GM18507 (cell line): ENCODE measurements at regions not wholly inside any gene's neighbourhood (a gene's known extent, or its start where the extent isn't known, plus 50 kb on each side); places are given as distances from the start of the nearest gene placed in this dataset.

Experiments
- DNase-seq: peaks from one replicate; pipeline ENCODE4 v3.0.0; 2011; ENCODE audit warnings: low read depth; ENCODE audit not compliant: insufficient read length; ENCODE audit errors: extremely low spot score
- FAIRE-seq: peaks from 2 replicates; lab custom pipeline; 2011; peaks lifted over from hg19 to GRCh38; lab: Jason Lieb, UNC

DNA sequence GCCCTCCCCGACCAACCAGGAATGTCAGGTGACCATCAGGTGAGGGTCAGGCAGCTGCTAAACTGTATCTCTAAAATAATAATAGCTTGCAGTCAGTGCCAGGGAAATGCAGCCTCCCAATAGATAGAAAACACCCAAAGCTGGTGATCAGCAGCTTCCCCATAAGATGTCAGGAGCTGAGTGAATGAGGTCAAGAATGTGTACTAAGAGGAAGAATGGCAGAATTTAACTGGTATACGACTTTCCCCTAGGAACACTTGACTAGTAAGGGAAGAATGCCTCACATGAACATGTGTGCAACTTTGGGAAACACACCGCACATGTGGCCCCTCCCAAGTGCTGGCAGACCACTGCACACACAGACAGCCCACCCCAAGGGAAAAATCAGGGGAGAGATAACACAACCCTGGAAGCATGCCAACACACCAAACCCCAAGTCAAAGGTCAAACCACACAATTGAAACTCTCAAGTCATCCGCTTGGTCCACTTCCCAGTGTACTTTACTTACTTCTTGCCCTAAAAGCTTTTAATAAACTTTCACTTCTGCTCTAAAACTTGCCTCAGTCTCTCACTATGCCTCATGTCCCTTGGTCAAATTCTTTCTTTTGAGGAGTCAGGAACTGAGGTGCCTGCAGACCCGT lies 806.5 kb downstream of the OTOL1 start:
- FAIRE-seq (no peak), DNase-seq (no peak)

DNA sequence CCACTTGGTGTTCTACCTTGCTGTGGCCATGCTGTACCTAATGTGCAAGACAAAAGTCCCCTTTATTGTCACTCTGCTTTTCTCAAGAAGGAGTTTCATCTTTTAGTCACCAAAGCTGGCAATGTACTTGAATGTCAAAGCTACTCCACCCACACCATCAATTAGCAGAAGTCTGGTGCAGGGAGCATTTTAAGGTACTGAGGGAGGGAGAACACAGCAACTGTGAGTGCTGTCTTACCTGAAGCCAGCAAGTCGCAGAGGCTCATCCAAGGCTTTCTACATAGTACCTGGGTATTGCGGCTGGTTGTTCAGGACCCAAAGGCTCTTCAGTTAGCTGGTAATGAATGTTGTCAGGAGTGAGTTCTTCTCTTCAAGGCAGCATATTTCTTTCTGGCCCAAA lies 820.4 kb downstream of the OTOL1 start:
- no peak for DNase-seq
- FAIRE-seq = no peak

GRCh38 chr3:162328649-162329048 lies 832.0 kb downstream of the OTOL1 start:
- DNase-seq (no peak), FAIRE-seq (no peak)

DNA sequence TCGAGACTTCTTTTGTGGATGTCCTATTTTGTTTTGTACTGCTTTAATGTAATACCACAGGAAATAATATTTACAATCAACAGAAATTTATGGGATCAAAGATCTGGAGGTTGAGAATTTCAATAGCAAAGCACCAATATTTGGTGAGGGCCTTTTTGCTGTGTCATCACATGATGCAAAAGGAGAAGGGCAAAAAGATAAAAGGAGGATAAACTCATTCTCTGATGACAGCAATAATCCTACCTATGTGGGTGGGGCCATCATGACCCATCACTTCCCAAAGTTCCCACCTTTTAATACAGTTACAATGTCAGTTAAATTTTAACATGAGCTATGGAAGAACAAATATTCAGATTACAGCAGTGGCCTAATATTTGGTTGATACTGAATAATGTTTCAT lies 832.9 kb downstream of the OTOL1 start:
- DNase-seq (no peak), FAIRE-seq (no peak)

DNA sequence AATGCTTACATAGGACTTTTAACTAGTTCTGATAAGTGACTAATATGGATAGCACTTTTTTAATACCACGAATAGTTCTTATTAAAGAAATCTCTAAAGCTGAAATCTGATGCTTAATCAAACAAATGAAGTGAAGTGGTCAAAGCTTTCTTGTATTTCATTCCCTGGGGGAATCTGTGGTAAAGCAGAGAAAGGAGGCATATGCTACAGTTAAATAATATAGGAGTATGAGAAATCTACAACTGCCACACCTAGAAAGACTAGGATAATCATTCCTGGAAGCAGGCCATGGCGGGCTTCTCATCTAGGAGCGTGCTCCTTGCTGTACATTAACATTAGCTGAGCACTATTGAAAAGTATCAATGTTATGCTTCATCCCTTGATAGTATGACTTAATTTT lies 835.7 kb downstream of the OTOL1 start:
- no peak for FAIRE-seq
- DNase-seq = no peak

DNA sequence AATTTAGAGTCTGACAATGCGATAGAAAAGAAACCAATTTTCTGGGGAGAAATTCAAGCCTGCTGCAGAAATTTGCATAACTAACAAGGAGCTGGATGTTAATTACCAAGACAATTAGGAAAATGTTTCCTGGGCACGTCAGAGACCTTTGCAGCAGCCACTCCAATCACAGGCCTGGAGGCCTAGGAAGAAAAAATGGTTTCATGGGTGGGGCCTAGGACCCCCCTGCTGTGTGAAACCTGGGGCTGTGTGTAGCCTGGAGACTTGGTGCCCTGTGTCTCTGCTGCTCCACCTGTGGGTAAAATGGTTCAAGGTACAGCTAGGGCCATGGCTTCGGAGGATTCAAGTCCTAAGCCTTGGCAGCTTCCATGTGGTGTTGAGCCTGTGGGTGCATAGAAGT lies 837.9 kb downstream of the OTOL1 start:
- no peak for DNase-seq
- no peak for FAIRE-seq

GRCh38 chr3:162337630-162338029 lies 841.0 kb downstream of the OTOL1 start:
- no peak for FAIRE-seq
- DNase-seq = no peak

DNA sequence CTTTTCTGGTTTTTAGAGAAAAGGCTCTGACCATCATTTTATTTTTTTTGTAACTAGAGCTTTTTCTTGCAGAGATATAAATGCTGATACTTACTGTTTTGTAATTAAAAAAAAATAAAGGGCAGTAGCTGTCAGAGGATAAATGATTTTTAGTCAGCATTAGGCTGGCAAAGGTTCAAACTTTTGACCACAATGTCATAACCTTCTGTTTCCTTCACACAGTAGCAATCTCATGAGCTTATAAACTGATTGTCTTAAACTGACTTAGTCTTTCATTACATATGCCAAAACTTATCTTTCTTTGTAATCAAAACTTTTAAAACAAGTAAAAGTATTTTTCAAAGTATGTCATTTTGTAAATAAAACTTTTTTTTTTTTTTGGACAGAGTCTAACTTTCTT lies 841.9 kb downstream of the OTOL1 start:
- DNase-seq (no peak), FAIRE-seq (no peak)

GRCh38 chr3:162348912-162349311 lies 852.3 kb downstream of the OTOL1 start:
- no peak for FAIRE-seq
- DNase-seq = no peak

- no peak for DNase-seq
- no peak for FAIRE-seq
Observed at GRCh38 chr3:162353414-162353813, 856.8 kb downstream of the OTOL1 start.

DNA sequence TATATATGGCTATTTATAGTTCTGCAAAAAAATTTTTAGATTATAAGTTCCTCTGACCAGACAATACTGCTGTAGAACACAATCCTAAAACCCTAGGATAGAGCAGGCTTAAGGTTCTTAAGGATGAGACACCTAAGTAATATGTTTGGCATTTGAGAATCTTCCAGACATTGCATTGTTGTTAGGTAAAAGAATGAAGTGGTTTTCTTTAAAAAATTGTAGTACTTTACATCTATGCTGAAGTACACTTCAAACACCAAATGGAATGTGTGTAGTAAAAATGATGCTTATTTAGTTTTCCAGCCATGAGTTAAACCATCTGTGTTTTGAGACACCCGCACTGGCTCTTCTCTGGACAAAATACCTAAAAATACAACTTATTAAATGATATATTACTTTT lies 857.7 kb downstream of the OTOL1 start:
- FAIRE-seq (no peak), DNase-seq (no peak)

DNA sequence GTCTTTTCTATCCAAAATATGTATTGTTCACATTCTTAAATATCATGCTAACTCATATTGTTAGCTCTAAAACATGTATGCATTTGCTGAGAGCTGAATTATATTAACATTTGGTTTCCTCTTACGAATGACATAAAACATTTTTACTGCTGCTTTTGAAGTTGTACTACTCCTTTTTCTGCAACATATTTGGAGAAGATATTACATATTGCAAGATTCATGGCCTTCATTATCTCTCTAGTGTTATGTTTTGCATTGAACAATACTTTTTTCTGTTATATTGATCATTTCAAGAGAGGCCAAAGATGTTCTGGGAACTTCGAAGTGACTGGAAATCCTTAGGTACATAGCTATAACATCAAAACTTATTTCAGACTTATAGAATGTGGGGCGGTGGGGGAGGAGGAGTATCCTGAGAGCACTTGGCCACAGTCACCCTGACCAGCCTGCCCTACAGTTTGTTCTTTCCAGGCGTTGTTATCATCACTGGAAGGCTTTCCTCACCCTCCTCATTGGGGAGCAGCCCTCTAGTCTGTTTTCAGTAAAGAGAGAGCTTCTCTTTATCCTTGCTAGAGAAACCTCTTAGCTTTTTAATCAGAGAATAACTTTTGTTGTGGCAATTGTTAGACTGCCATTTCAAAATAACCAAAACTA lies 868.6 kb downstream of the OTOL1 start:
- no peak for FAIRE-seq
- DNase-seq = no peak

DNA sequence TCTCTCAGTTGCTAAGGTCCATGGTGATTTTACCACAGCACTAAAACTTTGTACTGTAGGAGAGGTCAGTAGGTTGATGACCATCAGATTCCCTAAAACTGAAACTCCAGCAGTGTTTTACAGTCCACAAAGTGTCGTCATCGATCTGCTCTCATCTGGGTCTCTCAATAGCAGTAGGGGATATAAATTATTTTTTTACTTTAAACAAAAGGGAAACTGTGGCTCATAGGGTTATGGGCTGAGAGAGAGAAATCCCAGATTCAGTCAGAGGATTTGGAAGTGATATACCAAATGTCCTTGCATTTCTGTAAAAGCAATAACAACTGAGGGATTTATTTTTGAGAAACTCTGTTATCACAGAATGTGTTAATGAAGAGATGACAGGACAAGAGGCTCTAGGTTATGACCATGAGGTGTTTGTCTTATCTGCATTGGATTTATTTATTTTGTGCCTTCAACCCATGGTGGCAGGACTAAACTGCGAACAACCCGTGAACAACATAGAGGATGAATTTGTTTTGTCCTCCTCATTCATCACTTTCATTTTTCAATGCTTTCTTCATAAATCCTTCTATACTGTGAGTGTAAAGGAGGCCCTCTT lies 869.7 kb downstream of the OTOL1 start:
- DNase-seq (no peak), FAIRE-seq (no peak)

DNA sequence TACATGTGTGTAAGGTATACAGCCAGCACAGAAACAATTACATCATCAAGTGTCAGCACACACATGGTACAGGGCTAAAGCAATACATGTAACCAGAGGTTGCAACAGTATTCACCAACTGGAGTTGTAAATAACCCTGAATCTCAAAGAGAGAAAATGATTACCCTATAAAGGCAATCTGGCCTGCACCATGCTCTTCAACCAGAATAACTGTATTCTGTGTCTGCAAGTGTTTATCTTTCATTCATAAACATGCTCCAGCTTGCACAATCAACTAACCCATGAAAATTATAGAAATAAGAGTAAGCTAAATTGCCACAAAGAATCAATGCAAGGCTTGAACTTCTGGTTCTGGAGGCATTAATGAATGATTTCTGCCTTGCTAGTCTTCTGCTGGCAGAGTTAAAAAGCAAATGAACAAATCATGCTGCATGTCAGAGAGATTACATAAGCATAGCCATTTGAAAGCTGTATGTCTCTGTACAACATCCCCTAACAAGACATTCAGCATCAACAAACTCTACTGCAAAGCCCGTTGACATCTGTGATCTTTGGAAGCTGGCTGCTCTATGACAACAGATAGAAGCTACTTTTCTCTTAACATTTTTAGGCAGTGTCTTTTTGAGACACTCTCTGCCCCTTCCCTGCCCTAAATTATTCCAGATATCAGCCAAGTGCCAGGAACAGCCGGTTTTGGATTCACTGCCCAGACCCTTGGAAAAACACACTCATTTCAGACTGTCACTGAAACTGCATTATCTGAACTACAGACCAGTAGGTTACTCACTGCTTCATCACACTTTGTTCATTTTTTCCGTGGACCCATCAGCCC lies 871.0 kb downstream of the OTOL1 start:
- FAIRE-seq (no peak), DNase-seq (no peak)

DNA sequence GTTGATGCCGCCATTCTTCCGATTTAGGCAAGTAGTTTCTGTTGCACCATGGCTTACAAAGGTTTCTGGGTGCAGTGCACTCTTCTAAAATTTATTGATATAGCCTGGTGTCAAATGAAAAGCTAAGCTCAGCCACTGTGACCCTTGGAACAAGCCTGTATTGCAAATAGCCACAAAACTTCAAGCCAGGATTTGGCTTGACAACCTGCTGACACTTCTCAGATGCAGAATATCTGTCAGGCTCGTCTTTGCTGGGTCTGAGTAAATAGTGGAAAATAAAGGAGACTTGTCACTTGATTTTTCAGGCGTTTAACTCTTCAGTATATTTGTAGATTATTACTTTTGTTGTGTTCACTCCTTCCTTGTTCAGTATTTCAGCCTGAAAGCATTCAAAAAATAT lies 871.8 kb downstream of the OTOL1 start:
- DNase-seq (no peak), FAIRE-seq (no peak)

DNA sequence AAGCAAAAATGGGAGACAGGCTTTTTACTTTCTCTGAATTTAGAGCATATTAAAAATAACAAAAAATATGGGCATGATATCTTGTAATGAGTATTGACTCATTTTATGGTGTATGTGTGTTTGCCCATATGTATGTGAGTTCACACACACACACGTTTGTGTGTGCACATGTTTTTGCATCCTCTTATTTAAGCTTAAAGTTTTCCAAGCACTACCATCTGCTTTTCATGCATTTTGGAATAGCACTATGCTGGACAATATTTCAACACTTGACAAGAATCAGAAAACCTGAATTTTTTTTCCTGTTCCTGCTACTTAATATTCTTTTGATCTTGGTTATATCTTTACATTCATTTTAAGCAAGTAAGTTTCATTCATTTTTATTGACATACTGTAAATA lies 872.7 kb downstream of the OTOL1 start:
- no peak for FAIRE-seq
- no peak for DNase-seq

- DNase-seq = no peak
- FAIRE-seq = no peak
Observed at GRCh38 chr3:162370141-162370540, 873.5 kb downstream of the OTOL1 start.

GRCh38 chr3:162376761-162377160 lies 880.2 kb downstream of the OTOL1 start:
- DNase-seq (no peak), FAIRE-seq (no peak)

DNA sequence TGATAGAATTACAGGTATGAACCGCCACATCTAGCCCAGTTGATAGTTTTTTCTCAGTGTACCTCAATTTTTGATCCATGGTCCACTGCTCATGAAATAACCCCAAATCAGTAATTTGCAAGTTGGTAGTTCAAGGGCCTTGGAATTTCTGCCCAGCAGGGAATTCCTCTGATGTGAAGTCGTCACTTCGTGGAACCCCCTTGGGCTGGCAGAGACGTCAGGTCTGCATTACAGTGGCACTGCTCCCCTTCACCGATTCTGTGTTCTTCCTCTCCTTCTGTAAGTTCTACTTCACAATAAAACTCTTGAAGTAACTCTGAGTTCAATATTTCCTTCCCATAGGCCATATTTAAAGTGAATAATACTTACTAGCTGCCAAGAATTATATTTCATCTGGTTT lies 881.0 kb downstream of the OTOL1 start:
- DNase-seq = no peak
- FAIRE-seq = no peak

- DNase-seq = no peak
- no peak for FAIRE-seq
Observed at GRCh38 chr3:162385387-162385786, 888.8 kb downstream of the OTOL1 start.
